ENCODE measurements at regions not wholly inside any gene's neighbourhood (a gene's known extent, or its start where the extent isn't known, plus 50 kb on each side); places are given as distances from the start of the nearest gene placed in this dataset.
A peak's percentile ranks its signal among the peaks of the same experiment; 100 is the strongest.

GRCh38 chr5:68382640-68383039 lies 167.1 kb downstream of the PIK3R1 start:
- intact Hi-C loops (cut with micrococcal nuclease): loop anchor here in 1 of 2 donors (5.0 kb wide), 1 partner anchor 95 kb away; no protein-coding TSS in a partner anchor
- peak overlapping the region in 3 of 9 donors; percentile 25 to 71 (median 43) for H3K27ac Mint-ChIP-seq
- H3K4me3 Mint-ChIP-seq: peak overlapping the region in 1 of 10 donors; percentile 53
- peaks cover 0 to 78% (median 16%) of the 10 kb centered on the region in 7 donors for H3K4me1 Mint-ChIP-seq
- Histone ChIP-seq H3K27ac (ENCODE audit: low read depth, low read length) (no peak overlapping the region), H3K4me1 (ENCODE audit: control insufficient read depth in 2 of 2, insufficient read depth in 2 of 2, low read length in 2 of 2) (peaks cover 0 to 18% of the 10 kb centered on the region in 2 donors), H3K36me3 (ENCODE audit: control insufficient read depth in 2 of 3, insufficient read depth in 3 of 3, low read length in 3 of 3) (no peaks in the 10 kb centered on the region), H3K27me3 (ENCODE audit: control insufficient read depth in 2 of 2, insufficient read depth in 2 of 2, low read length in 2 of 2) (no peaks in the 10 kb centered on the region), H3K4me3 (ENCODE audit: low read length) (no peak overlapping the region), H3K9me3 (ENCODE audit: control insufficient read depth in 2 of 3, low read length in 3 of 3) (no peaks in the 10 kb centered on the region)
- ATAC-seq (peak; percentile 28), DNase-seq (no peak)
- peaks cover 0 to 11% (median 0%) of the 10 kb centered on the region in 11 donors for H3K9me3 Mint-ChIP-seq
- ChIA-PET POLR2A (no interaction called here), CTCF (no interaction called here)
- H3K27me3 Mint-ChIP-seq: no peaks in the 10 kb centered on the region
- peaks cover 0 to 34% (median 0%) of the 10 kb centered on the region in 5 donors for H3K36me3 Mint-ChIP-seq

- DNase-seq: no peak
- Histone ChIP-seq H3K27ac (ENCODE audit: low read depth, low read length) (no peak overlapping the region), H3K4me1 (ENCODE audit: control insufficient read depth in 2 of 2, insufficient read depth in 2 of 2, low read length in 2 of 2) (peaks cover 0 to 8% of the 10 kb centered on the region in 2 donors), H3K4me3 (ENCODE audit: low read length) (no peak overlapping the region), H3K9me3 (ENCODE audit: control insufficient read depth in 2 of 3, low read length in 3 of 3) (no peaks in the 10 kb centered on the region), H3K27me3 (ENCODE audit: control insufficient read depth in 2 of 2, insufficient read depth in 2 of 2, low read length in 2 of 2) (no peaks in the 10 kb centered on the region), H3K36me3 (ENCODE audit: control insufficient read depth in 2 of 3, insufficient read depth in 3 of 3, low read length in 3 of 3) (no peaks in the 10 kb centered on the region)
- Mint-ChIP-seq H3K27me3 (peaks cover 0 to 10% (median 0%) of the 10 kb centered on the region in 5 donors), H3K27ac (no peak overlapping the region), H3K4me3 (no peak overlapping the region), H3K9me3 (peaks cover 0 to 11% (median 0%) of the 10 kb centered on the region in 11 donors), H3K36me3 (peaks cover 0 to 33% (median 0%) of the 10 kb centered on the region in 5 donors), H3K4me1 (peaks cover 0 to 66% (median 12%) of the 10 kb centered on the region in 7 donors)
- CTCF ChIA-PET: no interaction called here
- POLR2A ChIA-PET: interaction anchor here (0.6 kb wide), 1 partner anchor 101 kb away, joined by 3 read pairs; no protein-coding TSS in a partner anchor
- intact Hi-C loops (cut with micrococcal nuclease): loop anchor here in 1 of 2 donors (5.0 kb wide), 1 partner anchor 97 kb away; no protein-coding TSS in a partner anchor
- no peak for ATAC-seq
Observed at GRCh38 chr5:68383888-68384310, 168.3 kb downstream of the PIK3R1 start.

GRCh38 chr5:68384936-68385594 lies 169.5 kb downstream of the PIK3R1 start:
- Histone ChIP-seq H3K27me3 (ENCODE audit: control insufficient read depth in 2 of 2, insufficient read depth in 2 of 2, low read length in 2 of 2) (no peaks in the 10 kb centered on the region), H3K36me3 (ENCODE audit: control insufficient read depth in 2 of 3, insufficient read depth in 3 of 3, low read length in 3 of 3) (no peaks in the 10 kb centered on the region), H3K4me1 (ENCODE audit: control insufficient read depth in 2 of 2, insufficient read depth in 2 of 2, low read length in 2 of 2) (peaks cover 0 to 8% of the 10 kb centered on the region in 2 donors), H3K4me3 (ENCODE audit: low read length) (no peak overlapping the region), H3K27ac (ENCODE audit: low read depth, low read length) (no peak overlapping the region), H3K9me3 (ENCODE audit: control insufficient read depth in 2 of 3, low read length in 3 of 3) (no peaks in the 10 kb centered on the region)
- Mint-ChIP-seq H3K4me1 (peaks cover 0 to 55% (median 12%) of the 10 kb centered on the region in 7 donors), H3K4me3 (peak overlapping the region in 1 of 10 donors; percentile 6), H3K27me3 (peaks cover 0 to 20% (median 0%) of the 10 kb centered on the region in 5 donors), H3K36me3 (peaks cover 0 to 34% (median 0%) of the 10 kb centered on the region in 5 donors), H3K9me3 (peaks cover 0 to 11% (median 0%) of the 10 kb centered on the region in 11 donors), H3K27ac (peak overlapping the region in 1 of 9 donors; percentile 24)
- intact Hi-C loops (cut with micrococcal nuclease): loop anchor here in 1 of 2 donors (5.0 kb wide), 1 partner anchor 98 kb away; no protein-coding TSS in a partner anchor
- POLR2A ChIA-PET: no interaction called here
- ATAC-seq (no peak), DNase-seq (no peak)
- CTCF ChIA-PET: no interaction called here

GRCh38 chr5:68385936-68386335 lies 170.4 kb downstream of the PIK3R1 start:
- H3K27ac ChIP-seq (ENCODE audit: low read depth, low read length): no peak overlapping the region
- no peaks in the 10 kb centered on the region for H3K27me3 ChIP-seq (ENCODE audit: control insufficient read depth in 2 of 2, insufficient read depth in 2 of 2, low read length in 2 of 2)
- DNase-seq (no peak), ATAC-seq (no peak)
- H3K9me3 ChIP-seq (ENCODE audit: control insufficient read depth in 2 of 3, low read length in 3 of 3): no peaks in the 10 kb centered on the region
- H3K4me1 Mint-ChIP-seq: peaks cover 0 to 47% (median 12%) of the 10 kb centered on the region in 7 donors
- intact Hi-C loops (cut with micrococcal nuclease): no loop called here
- H3K27me3 Mint-ChIP-seq: peaks cover 0 to 20% (median 0%) of the 10 kb centered on the region in 5 donors
- H3K27ac Mint-ChIP-seq: no peak overlapping the region
- H3K4me3 ChIP-seq (ENCODE audit: low read length): no peak overlapping the region
- H3K4me3 Mint-ChIP-seq: no peak overlapping the region
- POLR2A ChIA-PET: no interaction called here
- CTCF ChIA-PET: no interaction called here
- H3K9me3 Mint-ChIP-seq: peaks cover 0 to 14% (median 0%) of the 10 kb centered on the region in 11 donors
- H3K36me3 Mint-ChIP-seq: peaks cover 0 to 34% (median 0%) of the 10 kb centered on the region in 5 donors
- H3K36me3 ChIP-seq (ENCODE audit: control insufficient read depth in 2 of 3, insufficient read depth in 3 of 3, low read length in 3 of 3): no peaks in the 10 kb centered on the region
- H3K4me1 ChIP-seq (ENCODE audit: control insufficient read depth in 2 of 2, insufficient read depth in 2 of 2, low read length in 2 of 2): peaks cover 0 to 8% of the 10 kb centered on the region in 2 donors

- ATAC-seq (no peak), DNase-seq (no peak)
- ChIA-PET CTCF (interaction anchor here (0.8 kb wide), 1 partner anchor 533 kb away, joined by 4 read pairs; no protein-coding TSS in a partner anchor), POLR2A (interaction anchor here (0.6 kb wide), 1 partner anchor 419 kb away, joined by 4 read pairs; no protein-coding TSS in a partner anchor)
- Mint-ChIP-seq H3K36me3 (peaks cover 0 to 31% (median 0%) of the 10 kb centered on the region in 5 donors), H3K27me3 (peaks cover 0 to 20% (median 0%) of the 10 kb centered on the region in 5 donors), H3K9me3 (peaks cover 0 to 13% (median 0%) of the 10 kb centered on the region in 11 donors), H3K4me3 (no peak overlapping the region), H3K4me1 (peaks cover 0 to 37% (median 7%) of the 10 kb centered on the region in 7 donors), H3K27ac (no peak overlapping the region)
- Histone ChIP-seq H3K36me3 (ENCODE audit: control insufficient read depth in 2 of 3, insufficient read depth in 3 of 3, low read length in 3 of 3) (no peaks in the 10 kb centered on the region), H3K4me3 (ENCODE audit: low read length) (no peak overlapping the region), H3K27me3 (ENCODE audit: control insufficient read depth in 2 of 2, insufficient read depth in 2 of 2, low read length in 2 of 2) (no peaks in the 10 kb centered on the region), H3K9me3 (ENCODE audit: control insufficient read depth in 2 of 3, low read length in 3 of 3) (no peaks in the 10 kb centered on the region), H3K4me1 (ENCODE audit: control insufficient read depth in 2 of 2, insufficient read depth in 2 of 2, low read length in 2 of 2) (no peaks in the 10 kb centered on the region), H3K27ac (ENCODE audit: low read depth, low read length) (no peak overlapping the region)
- intact Hi-C loops (cut with micrococcal nuclease): no loop called here
Observed at GRCh38 chr5:68387074-68387796, 171.7 kb downstream of the PIK3R1 start.

- Histone ChIP-seq H3K36me3 (ENCODE audit: control insufficient read depth in 2 of 3, insufficient read depth in 3 of 3, low read length in 3 of 3) (no peaks in the 10 kb centered on the region), H3K9me3 (ENCODE audit: control insufficient read depth in 2 of 3, low read length in 3 of 3) (no peaks in the 10 kb centered on the region), H3K4me3 (ENCODE audit: low read length) (no peak overlapping the region), H3K27me3 (ENCODE audit: control insufficient read depth in 2 of 2, insufficient read depth in 2 of 2, low read length in 2 of 2) (no peaks in the 10 kb centered on the region), H3K27ac (ENCODE audit: low read depth, low read length) (no peak overlapping the region), H3K4me1 (ENCODE audit: control insufficient read depth in 2 of 2, insufficient read depth in 2 of 2, low read length in 2 of 2) (peaks cover 0 to 8% of the 10 kb centered on the region in 2 donors)
- Mint-ChIP-seq H3K27ac (no peak overlapping the region), H3K27me3 (peaks cover 0 to 20% (median 0%) of the 10 kb centered on the region in 5 donors), H3K4me1 (peaks cover 0 to 29% (median 8%) of the 10 kb centered on the region in 7 donors), H3K9me3 (peaks cover 0 to 8% (median 0%) of the 10 kb centered on the region in 11 donors), H3K36me3 (peaks cover 0 to 24% (median 0%) of the 10 kb centered on the region in 5 donors), H3K4me3 (no peak overlapping the region)
- intact Hi-C loops (cut with micrococcal nuclease): loop anchor here in 1 of 2 donors (5.0 kb wide), 1 partner anchor 32 kb away; no protein-coding TSS in a partner anchor
- POLR2A ChIA-PET: no interaction called here
- no peak for ATAC-seq
- DNase-seq: no peak
- CTCF ChIA-PET: no interaction called here
Observed at GRCh38 chr5:68389618-68390017, 174.1 kb downstream of the PIK3R1 start.

Data from naive thymus-derived CD4-positive, alpha-beta T cell (primary cell).